Limb (tissue), 2 donors: ENCODE measurements at regions not wholly inside any gene's neighbourhood (a gene's known extent, or its start where the extent isn't known, plus 50 kb on each side); places are given as distances from the start of the nearest gene placed in this dataset.
"Not testable (repeated sequence)": the region's sequence is repeated elsewhere in the genome, so short reads cannot be mapped to it uniquely, and the experiment has no call there.

ENCODE experiments used
- DNase-seq, 2 donors: peaks; one replicate each; pipeline ENCODE4 v3.0.0-alpha.2; 2016; ENCODE audit errors: extremely low spot score in 2 of 2

DNA sequence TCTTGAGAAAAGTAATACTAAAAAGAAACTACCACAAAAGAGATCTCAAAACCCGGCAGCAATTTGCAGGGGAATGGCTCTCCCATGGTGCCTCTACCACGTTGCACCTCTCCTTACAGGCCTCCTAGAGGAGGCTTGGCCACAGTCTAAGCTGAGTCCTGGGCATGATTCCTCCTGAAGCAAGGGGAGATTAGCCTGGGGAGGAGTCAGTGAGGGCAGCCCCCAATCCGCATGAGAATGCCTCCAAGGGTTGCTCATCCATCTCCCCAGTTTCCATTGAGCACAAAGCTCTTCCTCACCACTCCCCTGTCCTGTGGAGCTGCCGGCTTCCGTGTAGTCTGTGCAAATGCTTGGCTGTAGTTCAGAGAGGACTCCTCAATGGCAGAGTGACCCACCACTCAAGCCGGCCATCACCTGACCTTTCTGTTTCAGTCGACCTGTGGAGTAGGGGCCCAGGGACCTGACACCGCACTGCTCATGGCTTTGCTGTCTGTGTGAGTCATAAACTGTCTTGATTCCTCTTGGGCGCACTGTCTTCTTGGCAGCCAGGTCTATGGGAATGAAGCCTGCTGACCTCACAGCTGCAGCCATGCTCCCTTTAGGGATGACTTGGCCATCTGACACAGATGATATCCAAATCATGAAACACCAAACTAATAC is 224.2 kb upstream of the SGCG start:
- peak in 1 of 2 donors; percentile 21 for DNase-seq

DNA sequence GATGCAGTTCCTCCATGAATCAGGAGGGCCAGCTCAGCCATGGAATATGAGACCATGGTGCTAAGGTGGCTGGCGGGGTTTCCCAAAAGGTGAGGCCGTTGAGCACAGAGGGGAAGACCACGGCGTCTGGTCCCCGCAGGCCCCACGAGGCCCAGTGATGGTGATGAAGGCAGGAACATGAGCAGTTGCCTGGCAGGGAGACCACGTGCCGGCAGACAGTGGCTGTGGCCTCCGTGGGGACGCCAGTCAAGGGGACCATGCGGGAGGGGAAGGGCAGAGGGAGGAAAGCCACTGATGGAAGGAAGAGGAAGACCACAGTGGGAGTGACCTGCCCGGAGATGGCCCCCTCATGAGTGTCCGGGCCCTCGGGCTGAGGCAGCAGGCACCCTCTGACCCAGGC is 220.9 kb upstream of the SGCG start:
- DNase-seq = not testable (repeated sequence)

DNA sequence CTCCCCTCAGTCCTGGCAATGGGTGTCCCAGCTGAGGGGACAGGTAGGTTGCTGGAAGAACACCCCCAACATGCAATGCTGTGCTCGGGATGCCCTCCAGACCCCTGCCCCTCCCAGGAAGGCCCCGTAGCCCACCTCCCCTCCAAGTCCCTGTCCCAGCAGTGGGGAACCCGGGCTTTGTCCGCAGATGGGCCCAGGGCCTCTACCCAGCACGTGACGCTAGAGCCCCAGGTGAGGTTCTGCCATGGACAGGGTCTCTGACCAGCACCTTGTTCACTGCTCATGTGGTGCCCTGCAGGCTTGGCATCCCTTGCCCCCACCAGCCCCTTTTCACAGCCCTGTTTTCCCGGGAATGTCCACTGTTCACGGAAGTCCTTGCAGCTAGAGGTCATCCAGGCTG is 220.0 kb upstream of the SGCG start:
- DNase-seq = peak in 1 of 2 donors; percentile 10

DNA sequence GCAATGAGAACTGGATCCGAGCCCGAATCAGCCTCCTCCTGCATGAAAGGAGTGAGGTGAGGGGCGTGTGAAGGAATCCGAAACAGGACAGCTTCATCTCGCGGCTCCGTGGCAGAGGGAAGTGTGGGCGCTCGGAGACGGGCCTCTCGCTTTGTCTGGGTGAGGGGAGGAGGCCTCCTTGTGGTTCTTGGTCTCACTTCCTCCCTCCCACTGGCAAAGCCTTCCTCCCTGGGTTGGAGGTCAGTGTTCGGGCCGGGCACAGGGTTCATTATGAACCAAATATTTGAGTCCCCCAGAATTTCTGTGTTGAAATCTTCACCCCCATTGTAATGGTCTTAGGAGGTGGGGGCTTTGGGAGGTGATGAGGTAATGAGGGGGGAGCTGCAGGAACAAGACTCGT is 219.4 kb upstream of the SGCG start:
- DNase-seq = not testable (repeated sequence)

DNA sequence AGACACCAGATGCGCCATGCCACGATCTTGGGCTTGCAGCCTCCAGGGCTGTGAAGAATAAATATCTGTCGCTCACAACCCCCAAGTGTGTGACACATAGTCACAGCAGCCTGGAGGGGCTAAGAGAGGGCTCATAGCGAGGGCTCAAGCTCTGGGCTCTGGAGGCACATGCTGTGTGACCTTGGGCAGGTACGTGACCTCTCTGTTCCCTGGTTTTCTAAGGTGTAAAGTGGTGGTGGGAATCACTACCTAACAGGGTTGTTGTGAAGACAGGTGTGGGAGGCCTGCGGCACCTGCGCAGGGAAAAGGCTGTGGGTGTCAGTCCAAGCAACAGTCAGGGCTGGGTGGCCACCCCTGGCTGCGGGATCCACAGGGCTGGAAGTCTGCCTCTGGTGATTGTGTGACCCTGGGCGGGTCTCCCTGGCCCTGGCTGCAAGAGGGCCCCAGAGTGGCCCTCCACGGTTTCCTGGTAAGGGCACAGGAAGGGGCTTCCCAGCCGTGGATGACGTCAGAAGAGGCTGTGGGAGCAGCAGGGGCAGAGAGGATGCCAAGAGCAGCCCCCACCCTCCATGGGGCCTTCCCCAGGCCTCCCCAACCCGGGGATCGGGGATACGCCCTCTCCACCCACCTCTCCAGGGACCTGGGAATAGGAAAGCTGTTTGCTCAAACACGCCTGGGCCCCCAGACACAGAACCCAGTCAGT is 218.8 kb upstream of the SGCG start:
- peak in 1 of 2 donors; percentile 14 for DNase-seq

DNA sequence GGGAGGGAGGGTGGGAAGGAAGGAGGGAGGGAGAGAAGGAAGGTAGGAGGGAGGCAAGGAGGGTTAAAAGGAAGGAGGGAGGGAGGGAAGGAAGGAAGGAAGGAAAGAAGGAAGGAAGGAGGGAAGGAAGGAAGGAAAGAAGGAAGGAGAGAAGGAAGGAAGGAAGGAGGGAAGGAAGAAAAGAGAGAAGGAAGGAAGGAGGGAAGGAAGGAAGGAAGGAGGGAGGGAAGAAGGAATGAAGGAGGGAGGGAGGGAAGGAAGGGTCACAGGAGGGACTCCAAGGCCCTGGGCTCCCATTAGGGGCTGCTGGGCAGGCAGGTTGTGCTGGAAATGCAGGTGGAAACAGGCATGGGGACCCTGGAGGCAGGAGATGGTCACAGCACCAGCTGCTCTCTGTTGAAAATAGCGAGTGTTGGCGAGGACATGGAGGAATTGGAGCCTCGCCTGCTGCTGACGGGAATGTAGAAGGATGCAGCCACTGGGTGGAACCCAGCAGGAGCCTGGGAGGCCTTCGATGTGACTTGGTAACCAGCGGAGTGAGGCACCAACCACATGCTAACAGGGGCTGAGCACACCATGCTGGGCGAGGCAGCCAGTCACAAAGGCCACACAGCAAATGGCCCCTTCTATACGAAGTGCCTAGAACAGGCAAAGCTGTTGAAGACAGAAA is 217.3 kb upstream of the SGCG start:
- not testable (repeated sequence) for DNase-seq

DNA sequence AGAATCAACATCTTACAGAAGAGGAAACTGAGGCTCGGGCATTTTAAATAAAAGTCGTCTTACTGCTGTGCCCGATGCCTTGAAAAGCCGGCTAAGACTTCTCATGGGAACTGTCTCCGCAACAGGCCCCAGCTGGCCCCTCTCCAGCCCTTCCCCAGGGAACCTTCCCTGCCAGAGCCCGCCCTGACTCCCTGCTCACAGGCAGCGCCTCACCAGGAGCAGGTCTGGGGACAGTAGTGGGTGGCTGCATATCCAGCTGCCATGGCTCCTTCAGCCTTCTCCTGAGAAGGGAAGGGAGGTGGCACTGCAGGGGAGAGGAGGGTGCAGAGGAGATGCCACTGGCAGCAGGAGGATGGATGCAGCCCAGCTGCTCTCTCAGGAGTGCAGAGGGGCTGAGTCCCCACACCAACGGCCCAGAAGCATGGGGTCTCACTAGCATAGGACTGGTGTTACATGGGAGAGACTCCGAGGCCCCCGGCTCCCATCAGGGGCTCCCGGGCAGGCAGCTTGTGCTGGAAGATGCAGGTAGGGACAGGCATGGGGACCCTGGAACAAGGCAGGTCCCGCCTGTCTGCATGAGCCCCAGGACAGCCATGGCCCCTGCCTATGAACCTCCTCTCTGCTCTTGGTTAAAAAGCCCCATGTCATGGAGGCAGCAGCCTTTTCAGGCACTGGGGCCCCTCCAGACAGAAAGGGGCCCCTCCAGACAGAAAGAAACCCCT is 216.4 kb upstream of the SGCG start:
- DNase-seq = no peak

DNA sequence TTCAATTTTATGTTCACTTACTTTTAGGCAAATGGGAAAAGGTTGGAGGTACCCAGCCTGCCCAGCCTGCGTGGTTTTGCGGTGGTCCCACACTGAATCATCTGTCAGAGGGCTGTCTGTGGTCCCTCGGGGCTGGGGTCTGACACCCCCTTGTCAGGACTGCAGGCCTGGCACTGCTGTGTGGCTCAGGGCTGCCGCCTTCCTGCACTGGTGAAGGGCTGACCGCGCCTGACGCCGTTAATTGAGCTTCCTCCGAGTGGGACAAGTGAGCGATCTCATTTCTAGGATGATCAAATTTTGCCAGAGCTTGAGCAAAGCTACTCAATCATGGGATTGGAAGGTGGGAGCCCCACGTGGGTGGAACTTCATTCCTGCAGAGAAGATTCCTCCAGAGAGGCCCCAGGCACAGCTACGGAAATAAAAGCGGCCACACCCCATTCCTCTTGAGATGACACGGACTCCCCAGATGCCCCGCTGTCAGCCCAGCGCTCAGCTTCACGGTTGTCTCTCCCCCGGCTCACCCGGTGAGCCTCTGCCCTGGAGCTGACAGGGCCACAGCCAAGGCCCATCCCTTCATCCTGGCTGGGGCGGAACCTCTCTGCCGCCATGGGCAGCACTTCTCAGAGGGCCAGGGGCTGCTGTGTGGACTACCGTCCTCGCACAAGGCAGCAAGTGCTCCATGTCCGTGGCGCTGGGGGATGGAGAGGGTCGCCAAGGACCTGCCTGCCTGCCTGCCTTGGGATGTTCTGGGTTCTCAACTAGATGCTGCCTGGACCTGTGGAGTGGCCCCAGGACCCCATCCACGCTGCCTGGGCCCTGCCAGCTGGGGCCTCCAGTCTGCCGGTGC is 215.5 kb upstream of the SGCG start:
- DNase-seq = not testable (repeated sequence)

DNA sequence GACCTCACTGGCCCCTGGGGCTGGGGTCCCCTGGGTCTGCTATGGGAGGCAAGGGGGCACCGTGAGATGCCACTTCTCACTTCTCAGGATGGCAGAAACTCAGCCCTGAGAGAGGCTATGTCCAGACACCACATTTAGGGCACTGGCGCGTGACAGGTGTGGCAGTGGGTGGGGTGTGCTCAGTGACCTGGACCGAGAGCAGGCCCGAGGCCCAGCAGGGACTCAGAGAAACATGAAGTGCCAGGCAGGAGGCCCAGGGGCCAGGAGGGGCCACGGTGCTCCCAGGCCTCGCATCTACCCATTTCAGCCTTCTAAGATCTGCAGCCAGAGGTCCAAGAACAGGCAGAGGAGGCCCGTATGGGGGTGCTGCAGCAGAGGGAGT is 214.9 kb upstream of the SGCG start:
- not testable (repeated sequence) for DNase-seq

DNA sequence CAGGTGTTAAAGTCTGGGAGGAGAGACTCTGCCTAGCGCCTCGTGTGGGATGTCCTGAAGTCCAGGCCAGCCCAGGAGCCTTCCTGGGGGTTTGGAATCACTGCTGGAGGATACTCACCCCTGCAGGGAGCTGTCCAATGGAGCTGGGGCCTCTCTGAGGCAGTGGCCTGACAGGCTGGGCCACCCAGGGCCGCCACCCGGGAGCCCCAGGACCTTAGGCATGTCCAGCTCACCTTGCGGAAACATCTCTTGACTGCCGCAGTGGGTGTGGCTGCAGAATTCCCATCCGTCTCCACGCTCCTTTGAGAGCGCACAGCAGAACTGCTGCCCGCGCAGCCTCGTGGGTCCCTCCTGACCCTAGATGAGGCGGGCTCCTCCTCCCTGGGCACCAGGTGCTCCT is 214.0 kb upstream of the SGCG start:
- DNase-seq = not testable (repeated sequence)

DNA sequence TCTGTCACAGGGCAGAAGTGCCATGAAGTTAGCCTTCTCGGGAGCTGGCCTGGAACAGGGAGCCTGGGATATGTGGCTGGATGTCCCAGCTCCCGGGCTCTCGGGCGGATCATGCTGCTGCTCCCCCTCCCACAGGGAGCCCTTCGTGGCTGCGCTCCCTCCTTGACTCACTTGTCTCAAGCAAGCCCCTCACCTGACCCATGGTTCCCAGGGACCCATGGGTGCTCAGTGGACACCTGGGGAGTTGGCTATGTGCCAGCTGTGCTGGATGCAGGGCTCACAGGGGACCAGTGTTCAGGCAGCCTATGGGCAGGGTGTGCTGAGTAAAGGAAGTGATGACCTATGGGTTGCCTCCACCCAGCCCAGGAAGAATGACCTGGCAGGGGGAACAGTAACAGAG is 213.1 kb upstream of the SGCG start:
- DNase-seq = no peak

DNA sequence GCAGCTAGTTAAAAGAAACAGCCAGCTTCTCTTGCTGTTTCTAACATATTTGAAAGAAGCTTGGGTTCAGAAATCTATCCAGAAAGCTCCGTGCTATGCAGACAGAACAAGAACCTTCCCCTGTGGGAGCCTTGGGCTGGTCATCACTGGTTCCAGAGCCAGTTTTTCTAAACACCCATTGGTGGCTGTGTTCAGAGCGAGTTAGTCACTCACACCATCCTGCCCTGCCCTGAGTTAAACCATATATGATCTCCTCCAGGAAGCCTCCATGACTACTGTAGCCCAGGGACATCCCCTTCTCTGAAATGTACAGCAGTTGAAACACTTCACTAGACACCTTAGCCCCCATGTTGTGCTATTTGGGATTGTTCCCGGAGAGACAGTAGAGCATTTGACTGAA is 200.8 kb upstream of the SGCG start:
- DNase-seq = no peak

DNA sequence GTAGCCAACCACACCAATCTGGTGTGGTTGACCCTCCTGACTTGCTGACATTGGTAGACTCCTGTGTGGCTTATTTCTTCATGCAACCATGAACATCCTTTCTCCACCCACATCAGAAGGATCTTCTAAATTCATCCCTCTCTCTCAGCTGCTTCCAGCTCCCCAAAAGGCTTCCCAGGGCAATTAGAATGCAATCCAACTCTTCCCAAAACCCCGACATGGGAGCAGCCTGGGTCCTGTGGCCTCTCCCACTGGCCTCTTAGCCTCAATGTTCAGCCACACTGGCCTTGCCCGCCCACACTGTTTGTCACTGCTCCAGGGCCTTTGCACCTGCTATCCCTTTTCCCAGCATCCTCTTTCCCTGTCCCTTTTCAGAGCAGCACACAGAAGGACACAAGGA is 199.8 kb upstream of the SGCG start:
- DNase-seq = no peak

DNA sequence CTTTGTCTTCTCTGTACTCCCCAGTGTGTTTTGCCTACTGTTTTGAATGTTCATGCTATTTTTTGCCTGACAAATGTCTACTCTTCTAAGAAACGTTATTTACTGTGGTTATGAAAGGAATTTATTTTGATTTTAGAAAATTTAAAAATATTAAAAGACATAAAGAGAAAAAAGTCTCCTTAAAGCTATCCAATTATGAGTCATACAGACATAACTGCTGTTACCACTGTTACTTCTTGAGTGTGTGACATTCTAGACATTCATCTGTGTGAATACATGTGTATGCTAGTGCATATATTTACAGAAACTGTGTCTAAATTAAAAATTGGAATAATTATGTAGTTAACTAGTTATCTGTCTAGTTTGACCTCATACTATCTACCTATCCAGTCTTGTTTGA is 187.6 kb upstream of the SGCG start:
- DNase-seq = no peak

DNA sequence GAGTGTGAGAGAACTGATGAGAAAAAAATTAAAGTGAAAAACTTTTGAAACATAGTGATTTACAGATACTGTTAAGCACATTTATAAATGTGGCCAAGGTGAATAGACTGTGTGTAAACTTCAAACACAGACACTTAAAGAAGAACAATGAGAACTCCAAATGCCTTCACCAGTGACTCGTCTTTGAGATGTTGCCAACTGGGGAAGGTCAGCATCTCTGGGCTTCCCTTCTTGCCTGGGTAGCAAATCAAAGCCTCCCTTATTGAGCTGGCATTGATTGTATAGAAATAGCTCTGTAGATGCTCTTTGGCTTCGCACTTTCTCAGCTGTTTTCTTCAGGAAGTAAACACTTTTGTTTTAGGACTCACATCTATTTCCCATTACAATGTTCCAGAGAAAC is 177.3 kb upstream of the SGCG start:
- DNase-seq = no peak

DNA sequence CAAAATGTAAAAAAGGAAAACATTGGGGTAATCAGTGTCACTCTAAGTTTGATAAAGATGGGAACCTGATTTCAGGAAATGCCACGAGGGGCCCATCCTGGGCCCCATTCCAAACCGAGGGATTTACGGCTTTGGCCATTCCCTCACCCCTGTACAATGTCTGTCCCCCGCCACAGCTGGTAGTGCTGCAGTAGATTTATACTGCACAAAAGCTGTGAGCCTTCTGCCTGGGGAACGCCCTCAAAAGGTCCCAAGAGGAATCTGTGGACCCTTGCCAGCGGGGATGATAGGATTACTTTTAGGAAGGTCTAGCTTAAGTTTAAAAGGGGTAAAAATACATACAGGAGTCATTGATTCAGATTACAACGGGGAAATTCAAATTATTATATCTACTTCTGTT is 173.4 kb upstream of the SGCG start:
- peak; percentile 32 to 48 for DNase-seq

DNA sequence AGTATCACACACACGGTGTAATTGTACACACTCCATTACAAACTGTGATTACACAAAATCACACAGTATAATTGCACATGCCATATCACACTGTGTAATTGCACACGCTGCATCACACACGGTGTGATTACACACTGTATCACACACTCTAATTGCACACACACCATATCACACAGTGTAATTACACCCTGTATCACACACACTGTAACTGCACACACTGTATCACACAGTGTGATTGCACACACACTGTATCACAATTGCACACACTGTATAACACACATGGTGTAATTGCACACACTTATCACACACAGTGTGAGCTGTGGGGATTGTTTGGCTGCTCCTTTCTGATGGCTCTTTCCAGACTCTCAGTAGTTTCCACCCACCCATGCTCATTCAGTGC is 162.6 kb upstream of the SGCG start:
- DNase-seq = no peak

DNA sequence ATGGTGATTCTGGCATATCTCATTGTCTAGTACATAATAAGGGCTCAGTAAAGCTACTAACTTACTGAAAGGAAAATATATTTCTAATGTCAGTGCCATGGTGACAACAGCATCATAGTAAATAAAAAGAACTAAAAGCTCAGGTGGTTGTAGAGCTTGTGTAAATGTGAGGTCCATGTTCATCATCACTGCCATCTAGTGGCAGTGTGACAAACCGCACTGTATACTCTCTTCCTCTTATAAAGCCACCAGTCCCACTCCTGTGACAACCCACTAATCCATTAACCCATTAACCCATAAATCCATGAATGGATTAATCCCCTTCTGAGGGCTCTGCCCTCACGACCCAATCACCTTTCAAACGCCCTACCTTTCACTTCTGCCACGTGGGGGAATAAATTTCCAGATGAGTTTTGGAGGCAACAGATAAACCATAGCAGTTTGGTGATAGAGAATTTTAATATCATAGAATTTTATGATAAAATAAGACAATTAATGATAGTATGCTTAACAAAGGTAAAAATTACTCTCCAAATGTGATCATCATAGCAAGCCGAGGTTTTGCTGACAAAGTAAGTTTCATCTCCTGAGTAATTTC is 160.4 kb upstream of the SGCG start:
- peak; percentile 44 to 70 for DNase-seq

DNA sequence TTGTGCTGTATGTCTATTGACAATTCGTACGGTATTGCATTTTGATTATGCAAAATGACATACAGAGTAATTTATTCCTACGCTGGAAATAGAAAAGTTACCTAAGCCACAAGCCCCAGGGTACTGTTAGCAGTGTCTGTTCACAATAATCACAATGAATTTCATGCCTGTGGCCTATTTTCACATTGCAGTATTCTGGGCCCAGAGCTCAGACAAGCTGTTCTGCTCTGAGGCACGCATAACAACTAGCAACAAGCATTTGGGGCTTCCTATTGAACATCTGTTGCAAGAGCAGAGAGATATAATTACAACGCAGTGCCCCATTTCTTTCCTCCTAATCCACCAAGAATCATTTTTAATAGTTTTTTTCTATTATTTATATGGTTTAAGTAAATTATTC is 158.9 kb upstream of the SGCG start:
- DNase-seq = no peak

DNA sequence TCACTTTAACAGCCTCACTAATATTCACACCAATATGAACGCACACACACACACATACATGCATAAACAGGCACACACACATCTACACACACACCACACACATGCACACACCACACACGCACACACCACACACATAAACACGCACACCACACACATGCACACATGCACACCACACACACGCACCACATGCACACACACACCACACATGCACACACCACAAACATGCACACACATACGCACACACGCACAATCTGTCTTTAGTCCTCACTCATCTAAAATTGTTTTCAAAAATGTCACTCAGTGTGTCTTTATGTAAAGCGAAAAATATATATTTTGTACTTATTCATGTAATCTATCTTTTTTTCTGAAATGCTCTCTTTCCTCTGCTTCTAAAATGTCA is 158.1 kb upstream of the SGCG start:
- DNase-seq = no peak
